H1 (cell line): ENCODE measurements at regions not wholly inside any gene's neighbourhood (a gene's known extent, or its start where the extent isn't known, plus 50 kb on each side); places are given as distances from the start of the nearest gene placed in this dataset.

Source experiments
- CTCF ChIP-seq, 3 experiments: IDR thresholded peaks; 1 replicate in 2 of 3; 2 replicates in 1 of 3; pipeline versions ENCODE4 v1.5.1 to v1.6.1; 2011; ENCODE audit warnings: low read length in 3 of 3, mild to moderate bottlenecking in 3 of 3, inconsistent platforms in 2 of 3, low read depth in 1 of 3, moderate library complexity in 1 of 3; ENCODE audit not compliant: insufficient read depth in 1 of 3; ENCODE audit errors: control extremely low read depth in 1 of 3
- EP300 ChIP-seq, 2 experiments: IDR thresholded peaks; 1 replicate in 1 of 2; 2 replicates in 1 of 2; pipeline ENCODE4 v1.6.1; 2011 to 2012; ENCODE audit warnings: low read depth in 2 of 2, low read length in 2 of 2, mild to moderate bottlenecking in 2 of 2, borderline replicate concordance in 1 of 2, inconsistent platforms in 1 of 2, moderate library complexity in 1 of 2
- RAD21 ChIP-seq, 2 experiments: IDR thresholded peaks in 1 of 2; conservative IDR thresholded peaks in 1 of 2; 2 replicates each; pipeline ENCODE4 v1.6.1; 2011; ENCODE audit warnings: low read depth in 2 of 2, low read length in 2 of 2, improper control_type of control experiment in 1 of 2, inconsistent platforms in 1 of 2, mild to moderate bottlenecking in 1 of 2, moderate library complexity in 1 of 2
- SIX5 ChIP-seq: IDR thresholded peaks from 2 replicates; pipeline ENCODE4 v1.6.1; 2011; ENCODE audit warnings: mild to moderate bottlenecking, low read depth, low read length

- TF ChIP-seq CTCF (IDR thresholded peaks at IDR 0.05; ENCODE audit: control extremely low read depth in 1 of 3, insufficient read depth in 1 of 3, low read depth in 1 of 3, low read length in 3 of 3) (no peak), EP300 (IDR thresholded peaks at IDR 0.05; ENCODE audit: borderline replicate concordance in 1 of 2, low read depth in 2 of 2, low read length in 2 of 2) (no peak), SIX5 (no peak), RAD21 (IDR thresholded peaks at IDR 0.05 in 1 of 2, conservative IDR thresholded peaks at IDR 0.05 in 1 of 2; ENCODE audit: low read depth in 2 of 2, low read length in 2 of 2) (no peak)
Measured at GRCh38 chr14:37864861-37865718, 269.7 kb downstream of the TTC6 start (continued).
